PC-3 (cell line): ENCODE measurements at regions not wholly inside any gene's neighbourhood (a gene's known extent, or its start where the extent isn't known, plus 50 kb on each side); places are given as distances from the start of the nearest gene placed in this dataset.
A peak's percentile ranks its signal among the peaks of the same experiment; 100 is the strongest.

Experiments used
- ATAC-seq: fragments of 200-7000 bp; cut with Tn5 transposase; 2 replicates; pipeline ENCODE4 v1.9.1; 2020; ENCODE audit warnings: mild to moderate bottlenecking, moderate library complexity
- BruUV-seq: library from RNA; stranded (reverse); fragments of 400-500 nt; replicated peaks from 2 replicates; lab custom pipeline; 2021; lab: Mats Ljungman, UMichigan
- CTCF ChIA-PET: fragments of 300-600 bp; sonication (Branson Sonifier 250); formaldehyde crosslinking; loops from one replicate; lab custom pipeline; 2022; ENCODE audit warnings: antibody characterized with exemption; lab: Charles Lee
- POLR2A ChIA-PET: fragments of 300-600 bp; sonication (Branson Sonifier 250); formaldehyde crosslinking; loops from one replicate; lab custom pipeline; 2022; ENCODE audit warnings: antibody characterized with exemption; ENCODE audit not compliant: unreplicated experiment; lab: Charles Lee
- DNase-seq: peaks from one replicate; pipeline ENCODE4 v3.0.0-alpha.2; 2015
- H2AFZ ChIP-seq: fragments of 300-600 bp; sonication (generic); 2 replicates; pipeline ENCODE4 v1.6.0; 2016; ENCODE audit warnings: antibody characterized with exemption, low read length
- H3F3A ChIP-seq: fragments of 300-600 bp; sonication (generic); one replicate; pipeline ENCODE4 v1.6.0; 2017; ENCODE audit warnings: antibody characterized with exemption, low read length, control low read depth, mild to moderate bottlenecking; ENCODE audit not compliant: unreplicated experiment
- H3K27ac ChIP-seq: fragments of 300-600 bp; sonication (generic); 2 replicates; pipeline ENCODE4 v1.5.1; 2016; ENCODE audit warnings: mild to moderate bottlenecking, low read length
- H3K27me3 ChIP-seq: fragments of 300-600 bp; sonication (generic); 2 replicates; pipeline ENCODE4 v1.6.1; 2016; ENCODE audit warnings: low read length, mixed read lengths
- H3K36me3 ChIP-seq: fragments of 300-600 bp; sonication (generic); 2 replicates; pipeline ENCODE4 v1.6.1; 2016; ENCODE audit warnings: low read depth, mixed run types, low read length, mixed read lengths
- H3K4me1 ChIP-seq: fragments of 300-600 bp; sonication (generic); 2 replicates; pipeline ENCODE4 v1.5.1; 2016; ENCODE audit warnings: low read length; ENCODE audit not compliant: insufficient read depth
- H3K4me2 ChIP-seq: fragments of 300-600 bp; sonication (generic); 2 replicates; pipeline ENCODE4 v1.6.0; 2016; ENCODE audit warnings: low read length
- H3K4me3 ChIP-seq: fragments of 300-600 bp; sonication (generic); 2 replicates; pipeline ENCODE4 v1.5.1; 2016; ENCODE audit warnings: mild to moderate bottlenecking, low read length, mixed read lengths
- H3K79me2 ChIP-seq: fragments of 300-600 bp; sonication (generic); 2 replicates; pipeline ENCODE4 v1.6.1; 2017; ENCODE audit warnings: low read length, mixed read lengths
- H3K9ac ChIP-seq: fragments of 300-600 bp; sonication (generic); 2 replicates; pipeline ENCODE4 v1.6.0; 2016; ENCODE audit warnings: mild to moderate bottlenecking, low read length
- H3K9me2 ChIP-seq: fragments of 300-600 bp; sonication (generic); replicated peaks from 2 replicates; pipeline ENCODE4 v1.6.1; 2016; ENCODE audit warnings: mixed run types, low read length, mixed read lengths
- H3K9me3 ChIP-seq: fragments of 300-600 bp; sonication (generic); 2 replicates; pipeline ENCODE4 v1.6.1; 2016; ENCODE audit warnings: low read length, mixed read lengths
- H4K20me1 ChIP-seq: fragments of 300-600 bp; sonication (generic); 2 replicates; pipeline ENCODE4 v1.6.1; 2016; ENCODE audit warnings: low read length, mixed read lengths
- CTCF ChIP-seq: fragments of 300-600 bp; sonication (generic); conservative IDR thresholded peaks from 2 replicates; pipeline ENCODE4 v1.5.1; 2017; ENCODE audit warnings: antibody characterized with exemption, low read depth, mild to moderate bottlenecking, low read length
- EZH2 ChIP-seq: fragments of 300-600 bp; sonication (generic); IDR thresholded peaks from one replicate; pipeline ENCODE4 v1.6.1; 2017; ENCODE audit warnings: antibody characterized with exemption, mild to moderate bottlenecking, low read length; ENCODE audit not compliant: unreplicated experiment
- EZH2phosphoT487 ChIP-seq: fragments of 300-600 bp; sonication (generic); IDR thresholded peaks from 2 replicates; pipeline ENCODE4 v1.6.1; 2018; ENCODE audit warnings: mild to moderate bottlenecking, antibody characterized with exemption, low read length, borderline replicate concordance
- intact Hi-C: fragments of 100-400 bp; cut with micrococcal nuclease; formaldehyde crosslinking; loops from 2 replicates; pipeline ENCODE4 v1.9.0; 2023

DNA sequence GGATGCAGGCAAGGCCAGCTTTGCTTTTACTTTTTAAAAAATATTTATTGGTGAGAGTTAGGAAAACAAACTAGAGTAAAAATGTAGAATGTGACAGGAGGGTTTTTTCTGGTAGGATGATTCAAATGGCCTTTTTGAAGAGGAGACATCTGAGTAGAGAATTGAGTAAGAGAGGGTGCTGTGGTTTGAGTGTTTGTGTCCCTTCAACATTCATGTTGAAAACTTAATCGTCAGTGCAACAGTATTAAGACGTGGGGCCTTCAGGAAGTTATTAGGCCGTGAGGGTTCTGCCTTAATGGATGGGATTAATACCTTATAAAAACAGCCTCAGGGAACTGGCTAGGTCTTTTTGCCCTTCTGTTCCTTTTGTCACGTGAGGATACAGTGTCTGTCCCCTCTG lies 288.8 kb upstream of the C11orf87 start:
- H3K9me3 ChIP-seq = no peaks in the 10 kb centered on the region
- H3K27me3 ChIP-seq = peaks cover 1% of the 10 kb centered on the region; the same call in 1 of the 2 replicates
- no peak overlapping the region for H3K27ac ChIP-seq
- H4K20me1 ChIP-seq = no peaks in the 10 kb centered on the region
- intact Hi-C loops = no loop called here
- H3K4me2 ChIP-seq = no peak overlapping the region
- TF ChIP-seq CTCF = no peak
- TF ChIP-seq EZH2 = no peak
- TF ChIP-seq EZH2phosphoT487 = no peak
- no peaks in the 10 kb centered on the region for H3K79me2 ChIP-seq
- no peaks in the 10 kb centered on the region for H3K36me3 ChIP-seq
- BruUV-seq = no TSS peak
- no peaks in the 10 kb centered on the region for H3F3A ChIP-seq
- H3K9me2 ChIP-seq = no peaks in the 10 kb centered on the region
- H3K9ac ChIP-seq = no peak overlapping the region
- ATAC-seq (no peak), DNase-seq (no peak)
- no peak overlapping the region for H3K4me3 ChIP-seq
- CTCF ChIA-PET = no interaction called here
- H3K4me1 ChIP-seq = no peaks in the 10 kb centered on the region
- POLR2A ChIA-PET = no interaction called here
- H2AFZ ChIP-seq = no peak overlapping the region

- TF ChIP-seq EZH2phosphoT487 (no peak), CTCF (no peak), EZH2 (no peak)
- POLR2A ChIA-PET = no interaction called here
- BruUV-seq = no TSS peak
Measured at GRCh38 chr11:109135627-109136026, 286.4 kb upstream of the C11orf87 start.

GRCh38 chr11:109138196-109138595 lies 283.8 kb upstream of the C11orf87 start:
- Histone ChIP-seq H3K9me3 (no peaks in the 10 kb centered on the region), H3K27me3 (no peaks in the 10 kb centered on the region), H2AFZ (no peak overlapping the region), H3K27ac (no peak overlapping the region), H3K9ac (no peak overlapping the region), H3K9me2 (no peaks in the 10 kb centered on the region), H3K36me3 (no peaks in the 10 kb centered on the region), H3F3A (no peaks in the 10 kb centered on the region), H3K4me1 (no peaks in the 10 kb centered on the region), H3K79me2 (no peaks in the 10 kb centered on the region), H3K4me2 (no peak overlapping the region), H3K4me3 (no peak overlapping the region), H4K20me1 (no peaks in the 10 kb centered on the region)
- no TSS peak for BruUV-seq
- TF ChIP-seq CTCF (no peak), EZH2 (no peak), EZH2phosphoT487 (no peak)
- CTCF ChIA-PET = no interaction called here
- intact Hi-C loops = no loop called here
- DNase-seq (peak; percentile 70), ATAC-seq (no peak)
- POLR2A ChIA-PET = no interaction called here

More at GRCh38 chr11:109135627-109136026, 286.4 kb upstream of the C11orf87 start:
- Histone ChIP-seq H3K4me3 (no peak overlapping the region), H3K4me2 (no peak overlapping the region), H3K27ac (no peak overlapping the region), H3K4me1 (no peaks in the 10 kb centered on the region), H3K27me3 (no peaks in the 10 kb centered on the region; the same call in 1 of the 2 replicates), H4K20me1 (no peaks in the 10 kb centered on the region), H2AFZ (no peak overlapping the region), H3K36me3 (no peaks in the 10 kb centered on the region), H3K9ac (no peak overlapping the region), H3K9me3 (no peaks in the 10 kb centered on the region), H3K79me2 (no peaks in the 10 kb centered on the region), H3F3A (no peaks in the 10 kb centered on the region), H3K9me2 (no peaks in the 10 kb centered on the region)
- intact Hi-C loops = no loop called here
- CTCF ChIA-PET = no interaction called here
- no peak for ATAC-seq
- DNase-seq = no peak
